ENCODE measurements at regions not wholly inside any gene's neighbourhood (a gene's known extent, or its start where the extent isn't known, plus 50 kb on each side); places are given as distances from the start of the nearest gene placed in this dataset.
"Not testable (repeated sequence)": the region's sequence is repeated elsewhere in the genome, so short reads cannot be mapped to it uniquely, and the experiment has no call there.

DNA sequence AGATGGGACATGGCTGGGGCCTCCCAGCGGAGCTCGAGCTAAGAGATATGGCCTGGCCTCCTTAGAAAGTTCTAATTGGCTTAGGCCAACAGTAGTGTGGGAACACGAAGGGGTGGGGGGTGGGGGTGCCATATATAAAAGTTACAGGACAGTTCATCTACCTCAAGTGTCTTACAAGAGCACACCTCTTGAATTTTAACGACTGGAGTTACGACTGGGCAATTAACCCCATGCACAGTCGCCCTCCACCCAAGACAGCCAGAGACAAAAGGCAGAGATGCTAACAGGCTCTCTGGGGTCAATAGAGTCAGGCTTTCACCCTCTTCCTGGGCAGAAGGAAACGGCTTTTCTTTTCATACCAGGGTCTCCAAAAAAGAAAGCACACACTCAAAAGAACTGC is 302.2 kb downstream of the BCOR start:
- no peaks in the 10 kb centered on the region for H3K36me3 ChIP-seq (ENCODE audit: control insufficient read depth in 2 of 2, extremely low read depth in 1 of 2, insufficient read depth in 2 of 2, low read length in 2 of 2)
- FAIRE-seq (no peak), DNase-seq (ENCODE audit: low read depth, low spot score) (no peak)
- dilution Hi-C loops (cut with MboI; ENCODE audit: extremely low pct_ligation_motif_present, low sequenced_read_pairs) = no loop called here
- no peak overlapping the region for H3K9ac ChIP-seq (ENCODE audit: control insufficient read depth, extremely low read depth, insufficient read depth, low read length)
- no peaks in the 10 kb centered on the region for H3K27me3 ChIP-seq (ENCODE audit: control insufficient read depth, extremely low read depth, insufficient read depth, low read length)
- no peak overlapping the region for H3K4me3 ChIP-seq (ENCODE audit: control insufficient read depth in 2 of 3, extremely low read depth in 1 of 3, insufficient read depth in 2 of 3, low read depth in 1 of 3, low read length in 3 of 3)
- H3K27ac ChIP-seq (ENCODE audit: control insufficient read depth, insufficient read depth, low read length) = no peak overlapping the region
- H2AFZ ChIP-seq (ENCODE audit: control insufficient read depth, low read length) = no peak overlapping the region
- no peaks in the 10 kb centered on the region for H3K79me2 ChIP-seq (ENCODE audit: control insufficient read depth, insufficient read depth, low read length)
- H4K20me1 ChIP-seq (ENCODE audit: control insufficient read depth, extremely low read depth, insufficient read depth, low read length) = no peaks in the 10 kb centered on the region
- no peaks in the 10 kb centered on the region for H3K9me3 ChIP-seq (ENCODE audit: control insufficient read depth, low read depth, low read length)
- H3K4me2 ChIP-seq (ENCODE audit: control insufficient read depth, extremely low read depth, insufficient read depth, low read depth, low read length) = no peak overlapping the region
- TF ChIP-seq, protein P1, sequence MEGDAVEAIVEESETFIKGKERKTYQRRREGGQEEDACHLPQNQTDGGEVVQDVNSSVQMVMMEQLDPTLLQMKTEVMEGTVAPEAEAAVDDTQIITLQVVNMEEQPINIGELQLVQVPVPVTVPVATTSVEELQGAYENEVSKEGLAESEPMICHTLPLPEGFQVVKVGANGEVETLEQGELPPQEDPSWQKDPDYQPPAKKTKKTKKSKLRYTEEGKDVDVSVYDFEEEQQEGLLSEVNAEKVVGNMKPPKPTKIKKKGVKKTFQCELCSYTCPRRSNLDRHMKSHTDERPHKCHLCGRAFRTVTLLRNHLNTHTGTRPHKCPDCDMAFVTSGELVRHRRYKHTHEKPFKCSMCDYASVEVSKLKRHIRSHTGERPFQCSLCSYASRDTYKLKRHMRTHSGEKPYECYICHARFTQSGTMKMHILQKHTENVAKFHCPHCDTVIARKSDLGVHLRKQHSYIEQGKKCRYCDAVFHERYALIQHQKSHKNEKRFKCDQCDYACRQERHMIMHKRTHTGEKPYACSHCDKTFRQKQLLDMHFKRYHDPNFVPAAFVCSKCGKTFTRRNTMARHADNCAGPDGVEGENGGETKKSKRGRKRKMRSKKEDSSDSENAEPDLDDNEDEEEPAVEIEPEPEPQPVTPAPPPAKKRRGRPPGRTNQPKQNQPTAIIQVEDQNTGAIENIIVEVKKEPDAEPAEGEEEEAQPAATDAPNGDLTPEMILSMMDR (optimal IDR thresholded peaks at IDR 0.05 in 1 of 3, IDR thresholded peaks at IDR 0.05 in 1 of 3, conservative IDR thresholded peaks at IDR 0.05 in 1 of 3; ENCODE audit: extremely low read depth in 1 of 3, insufficient read depth in 2 of 3, low read length in 3 of 3) = no peak
- no peak for TF ChIP-seq EZH2 (IDR thresholded peaks at IDR 0.05; ENCODE audit: low read length)
- no peaks in the 10 kb centered on the region for H3K4me1 ChIP-seq (ENCODE audit: control insufficient read depth, extremely low read depth, insufficient read depth, low read length)
- H3K9me1 ChIP-seq (ENCODE audit: control insufficient read depth, extremely low read depth, insufficient read depth, low read length) = no peaks in the 10 kb centered on the region

DNA sequence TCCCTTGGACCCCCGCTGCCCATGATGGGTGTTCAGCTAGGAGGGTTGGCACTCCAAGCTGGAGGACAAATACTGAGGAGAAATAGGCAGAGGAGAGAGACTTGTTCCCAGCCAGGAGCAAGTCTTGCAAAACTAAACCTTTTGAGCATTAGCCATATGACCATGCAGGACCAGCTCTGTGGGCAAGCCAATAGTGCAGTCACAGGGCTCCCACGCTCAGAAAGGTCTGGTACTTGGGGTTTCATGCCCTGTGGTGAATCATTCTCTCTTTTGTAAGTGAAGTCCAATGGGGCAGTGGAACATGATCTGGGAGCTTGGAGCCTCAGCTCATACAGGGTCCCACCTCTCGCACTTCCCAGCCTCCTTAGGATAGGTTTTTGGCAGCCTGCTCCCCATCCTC is 300.9 kb downstream of the BCOR start:
- no peaks in the 10 kb centered on the region for H3K36me3 ChIP-seq (ENCODE audit: control insufficient read depth in 2 of 2, extremely low read depth in 1 of 2, insufficient read depth in 2 of 2, low read length in 2 of 2)
- TF ChIP-seq, protein P1 (optimal IDR thresholded peaks at IDR 0.05 in 1 of 3, IDR thresholded peaks at IDR 0.05 in 1 of 3, conservative IDR thresholded peaks at IDR 0.05 in 1 of 3; ENCODE audit: extremely low read depth in 1 of 3, insufficient read depth in 2 of 3, low read length in 3 of 3) = no peak
- no peak for TF ChIP-seq EZH2 (IDR thresholded peaks at IDR 0.05; ENCODE audit: low read length)
- DNase-seq (ENCODE audit: low read depth, low spot score) = no peak
- FAIRE-seq = no peak
- H4K20me1 ChIP-seq (ENCODE audit: control insufficient read depth, extremely low read depth, insufficient read depth, low read length) = no peaks in the 10 kb centered on the region
- no peaks in the 10 kb centered on the region for H3K9me3 ChIP-seq (ENCODE audit: control insufficient read depth, low read depth, low read length)
- no peaks in the 10 kb centered on the region for H3K79me2 ChIP-seq (ENCODE audit: control insufficient read depth, insufficient read depth, low read length)
- dilution Hi-C loops (cut with MboI; ENCODE audit: extremely low pct_ligation_motif_present, low sequenced_read_pairs) = no loop called here
- H3K9ac ChIP-seq (ENCODE audit: control insufficient read depth, extremely low read depth, insufficient read depth, low read length) = no peak overlapping the region
- H2AFZ ChIP-seq (ENCODE audit: control insufficient read depth, low read length) = no peak overlapping the region
- no peaks in the 10 kb centered on the region for H3K9me1 ChIP-seq (ENCODE audit: control insufficient read depth, extremely low read depth, insufficient read depth, low read length)
- no peak overlapping the region for H3K4me2 ChIP-seq (ENCODE audit: control insufficient read depth, extremely low read depth, insufficient read depth, low read depth, low read length)
- no peaks in the 10 kb centered on the region for H3K4me1 ChIP-seq (ENCODE audit: control insufficient read depth, extremely low read depth, insufficient read depth, low read length)
- H3K27ac ChIP-seq (ENCODE audit: control insufficient read depth, insufficient read depth, low read length) = no peak overlapping the region
- H3K4me3 ChIP-seq (ENCODE audit: control insufficient read depth in 2 of 3, extremely low read depth in 1 of 3, insufficient read depth in 2 of 3, low read depth in 1 of 3, low read length in 3 of 3) = no peak overlapping the region
- no peaks in the 10 kb centered on the region for H3K27me3 ChIP-seq (ENCODE audit: control insufficient read depth, extremely low read depth, insufficient read depth, low read length)

GRCh38 chrX:39798488-39798887 is 299.3 kb downstream of the BCOR start:
- H3K9me3 ChIP-seq (ENCODE audit: control insufficient read depth, low read depth, low read length); H3K4me2 ChIP-seq (ENCODE audit: control insufficient read depth, extremely low read depth, insufficient read depth, low read depth, low read length); H3K9ac ChIP-seq (ENCODE audit: control insufficient read depth, extremely low read depth, insufficient read depth, low read length); H3K4me1 ChIP-seq (ENCODE audit: control insufficient read depth, extremely low read depth, insufficient read depth, low read length); H2AFZ ChIP-seq (ENCODE audit: control insufficient read depth, low read length); H3K9me1 ChIP-seq (ENCODE audit: control insufficient read depth, extremely low read depth, insufficient read depth, low read length); H3K36me3 ChIP-seq (ENCODE audit: control insufficient read depth in 2 of 2, extremely low read depth in 1 of 2, insufficient read depth in 2 of 2, low read length in 2 of 2); H4K20me1 ChIP-seq (ENCODE audit: control insufficient read depth, extremely low read depth, insufficient read depth, low read length); H3K27ac ChIP-seq (ENCODE audit: control insufficient read depth, insufficient read depth, low read length); DNase-seq (ENCODE audit: low read depth, low spot score); H3K4me3 ChIP-seq (ENCODE audit: control insufficient read depth in 2 of 3, extremely low read depth in 1 of 3, insufficient read depth in 2 of 3, low read depth in 1 of 3, low read length in 3 of 3); H3K27me3 ChIP-seq (ENCODE audit: control insufficient read depth, extremely low read depth, insufficient read depth, low read length); H3K79me2 ChIP-seq (ENCODE audit: control insufficient read depth, insufficient read depth, low read length); dilution Hi-C loops (cut with MboI; ENCODE audit: extremely low pct_ligation_motif_present, low sequenced_read_pairs); FAIRE-seq: not testable (repeated sequence)

Measured in keratinocyte (primary cell).